Gastrocnemius medialis (tissue), 4 donors: ENCODE measurements at regions not wholly inside any gene's neighbourhood (a gene's known extent, or its start where the extent isn't known, plus 50 kb on each side); places are given as distances from the start of the nearest gene placed in this dataset.

Experiments
- ATAC-seq, 2 donors: fragments of 150-250 bp; one replicate each; pipeline ENCODE4 v1.9.1; 2016
- DNase-seq, 2 donors: peaks; one replicate each; pipeline ENCODE4 v3.0.0-alpha.2; 2019
- H3K27ac ChIP-seq, 4 donors: fragments of 200-600 bp; sonication (generic); 1 replicate in 1 of 4; 2 replicates in 3 of 4; pipeline ENCODE4 v1.5.1; 2016 to 2018; ENCODE audit warnings: mild to moderate bottlenecking in 2 of 4, moderate library complexity in 1 of 4
- H3K27me3 ChIP-seq, 3 donors: fragments of 200-600 bp; sonication (generic) in 2 of 3; 1 replicate in 1 of 3; 2 replicates in 2 of 3; pipeline versions ENCODE4 v1.5.1 to v1.6.0; 2016 to 2019; ENCODE audit warnings: mild to moderate bottlenecking in 1 of 3, moderate library complexity in 1 of 3
- H3K36me3 ChIP-seq, 2 donors: fragments of 200-600 bp; sonication (generic) in 1 of 2; one replicate each; pipeline ENCODE4 v1.5.1; 2017 to 2018
- H3K4me1 ChIP-seq, 2 donors: fragments of 200-600 bp; sonication (generic) in 1 of 2; one replicate each; pipeline ENCODE4 v1.5.1; 2016 to 2017; ENCODE audit warnings: mild to moderate bottlenecking in 2 of 2
- H3K4me3 ChIP-seq, 4 donors: fragments of 200-600 bp; sonication (generic) in 3 of 4; 1 replicate in 1 of 4; 2 replicates in 3 of 4; pipeline ENCODE4 v1.5.1; 2016 to 2019; ENCODE audit warnings: mild to moderate bottlenecking in 2 of 4
- H3K9me3 ChIP-seq, 3 donors: fragments of 200-600 bp; sonication (generic) in 2 of 3; 1 replicate in 1 of 3; 2 replicates in 2 of 3; pipeline ENCODE4 v1.5.1; 2016 to 2019
- CTCF ChIP-seq, 5 experiments: fragments of 450-650 bp in 3 of 5; fragments of 200-600 bp in 2 of 5; sonication (generic) in 2 of 5; IDR thresholded peaks in 4 of 5; conservative IDR thresholded peaks in 1 of 5; 1 replicate in 4 of 5; 2 replicates in 1 of 5; pipeline ENCODE4 v1.5.1; 2016 to 2019; ENCODE audit warnings: antibody characterized with exemption in 5 of 5, mild to moderate bottlenecking in 3 of 5, moderate library complexity in 3 of 5
- POLR2A ChIP-seq, 2 donors: fragments of 450-650 bp; IDR thresholded peaks; one replicate each; pipeline ENCODE4 v1.6.1; 2017; ENCODE audit warnings: antibody characterized with exemption in 2 of 2, mild to moderate bottlenecking in 2 of 2, moderate library complexity in 2 of 2
- in situ Hi-C, 4 donors: fragments of 200-750 bp; cut with MboI; loops; one replicate each; pipeline versions ENCODE4 v1.15.0 to v1.8.0; 2017; ENCODE audit warnings: low sequenced_read_pairs in 4 of 4
- intact Hi-C: fragments of 100-400 bp; cut with DNase I; formaldehyde crosslinking; loops from one replicate; pipeline ENCODE4 v1.15.1; 2023; ENCODE audit warnings: low total_unique reads

- in situ Hi-C loops (no loop called here), intact Hi-C loops (no loop called here)
- H3K27ac ChIP-seq, result no peak overlapping the region
- no peaks in the 10 kb centered on the region for H3K4me1 ChIP-seq
- TF ChIP-seq POLR2A (IDR thresholded peaks at IDR 0.05) (no peak), CTCF (IDR thresholded peaks at IDR 0.05 in 4 of 5, conservative IDR thresholded peaks at IDR 0.05 in 1 of 5) (no peak)
- H3K27me3 ChIP-seq, result no peaks in the 10 kb centered on the region
- no peak overlapping the region for H3K4me3 ChIP-seq
- no peaks in the 10 kb centered on the region for H3K9me3 ChIP-seq
- no peaks in the 10 kb centered on the region for H3K36me3 ChIP-seq
- DNase-seq (no peak), ATAC-seq (no peak)
Measured at GRCh38 chr1:118828038-118828437, 160.1 kb downstream of the TBX15 start.

DNA sequence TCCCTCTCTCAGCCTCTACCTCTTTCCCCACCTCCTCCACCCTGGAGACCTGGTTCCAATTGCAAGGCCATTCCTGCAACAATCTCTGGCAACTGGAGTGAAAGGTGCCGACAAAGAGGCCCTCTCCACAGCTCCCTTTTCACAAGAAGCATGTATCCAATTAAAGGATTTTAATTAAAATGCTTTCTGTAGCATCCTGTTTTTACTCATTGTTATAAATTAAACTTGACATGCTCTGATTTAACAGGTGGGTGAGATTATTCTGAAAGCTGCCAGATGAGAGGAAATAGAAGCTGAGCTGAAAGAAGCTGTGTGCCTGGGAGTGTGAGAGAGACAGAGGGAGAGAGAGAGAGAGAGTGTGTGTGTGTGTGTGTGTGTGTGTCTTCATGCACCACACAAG is 160.5 kb downstream of the TBX15 start:
- TF ChIP-seq POLR2A (IDR thresholded peaks at IDR 0.05) (no peak), CTCF (IDR thresholded peaks at IDR 0.05 in 4 of 5, conservative IDR thresholded peaks at IDR 0.05 in 1 of 5) (no peak)
- no peak for ATAC-seq

GRCh38 chr1:118827207-118827606 is 160.9 kb downstream of the TBX15 start:
- in situ Hi-C loops, result no loop called here
- TF ChIP-seq POLR2A (IDR thresholded peaks at IDR 0.05) (no peak), CTCF (IDR thresholded peaks at IDR 0.05 in 4 of 5, conservative IDR thresholded peaks at IDR 0.05 in 1 of 5) (no peak)
- no peak overlapping the region for H3K4me3 ChIP-seq
- no peaks in the 10 kb centered on the region for H3K4me1 ChIP-seq
- DNase-seq (no peak), ATAC-seq (no peak)
- intact Hi-C loops, result no loop called here
- no peak overlapping the region for H3K27ac ChIP-seq
- H3K9me3 ChIP-seq, result no peaks in the 10 kb centered on the region
- no peaks in the 10 kb centered on the region for H3K36me3 ChIP-seq
- H3K27me3 ChIP-seq, result no peaks in the 10 kb centered on the region

More for the DNA sequence above, 160.5 kb downstream of the TBX15 start:
- in situ Hi-C loops, result no loop called here
- H3K27me3 ChIP-seq, result no peaks in the 10 kb centered on the region
- no peak for DNase-seq
- no peaks in the 10 kb centered on the region for H3K4me1 ChIP-seq
- no peak overlapping the region for H3K27ac ChIP-seq
- no peaks in the 10 kb centered on the region for H3K9me3 ChIP-seq
- H3K4me3 ChIP-seq, result no peak overlapping the region
- intact Hi-C loops, result no loop called here
- H3K36me3 ChIP-seq, result no peaks in the 10 kb centered on the region

- in situ Hi-C loops, result no loop called here
- intact Hi-C loops, result no loop called here
- no peaks in the 10 kb centered on the region for H3K36me3 ChIP-seq
- no peak for ATAC-seq
- no peaks in the 10 kb centered on the region for H3K4me1 ChIP-seq
- no peak overlapping the region for H3K27ac ChIP-seq
- no peaks in the 10 kb centered on the region for H3K27me3 ChIP-seq
- TF ChIP-seq POLR2A (IDR thresholded peaks at IDR 0.05) (no peak), CTCF (IDR thresholded peaks at IDR 0.05 in 4 of 5, conservative IDR thresholded peaks at IDR 0.05 in 1 of 5) (no peak)
- no peak overlapping the region for H3K4me3 ChIP-seq
- H3K9me3 ChIP-seq, result no peaks in the 10 kb centered on the region
- no peak for DNase-seq
Measured at GRCh38 chr1:118826669-118827068, 161.5 kb downstream of the TBX15 start.

GRCh38 chr1:118825619-118826018 is 162.5 kb downstream of the TBX15 start:
- H3K9me3 ChIP-seq, result no peaks in the 10 kb centered on the region
- in situ Hi-C loops, result no loop called here
- no peak overlapping the region for H3K27ac ChIP-seq
- H3K27me3 ChIP-seq, result no peaks in the 10 kb centered on the region
- H3K4me1 ChIP-seq, result no peaks in the 10 kb centered on the region
- H3K36me3 ChIP-seq, result no peaks in the 10 kb centered on the region
- intact Hi-C loops, result no loop called here
- no peak for TF ChIP-seq POLR2A (IDR thresholded peaks at IDR 0.05)
- no peak for TF ChIP-seq CTCF (IDR thresholded peaks at IDR 0.05 in 4 of 5, conservative IDR thresholded peaks at IDR 0.05 in 1 of 5)
- H3K4me3 ChIP-seq, result no peak overlapping the region
- no peak for DNase-seq
- ATAC-seq, result no peak
